HepG2 (cell line): ENCODE measurements at regions not wholly inside any gene's neighbourhood (a gene's known extent, or its start where the extent isn't known, plus 50 kb on each side); places are given as distances from the start of the nearest gene placed in this dataset.

Experiments used
- BHLHE40 ChIP-seq: IDR thresholded peaks from 2 replicates; pipeline ENCODE4 v1.6.1; 2011; ENCODE audit warnings: low read length, improper control_type of control experiment
- EZH2 ChIP-seq: conservative IDR thresholded peaks from 2 replicates; pipeline ENCODE4 v1.6.1; 2012; ENCODE audit warnings: mild to moderate bottlenecking, low read depth, low read length, moderate library complexity
- JUN ChIP-seq: sonication (generic); formaldehyde crosslinking; IDR thresholded peaks from 2 replicates; pipeline ENCODE4 v1.4.0; 2020; ENCODE audit warnings: mild to moderate bottlenecking, missing genetic modification reagents
- MTA1 ChIP-seq: sonication (generic); formaldehyde crosslinking; IDR thresholded peaks from 2 replicates; pipeline ENCODE4 v1.4.0; 2020; ENCODE audit warnings: missing genetic modification reagents, mild to moderate bottlenecking, borderline replicate concordance
- NFE2L2 ChIP-seq: fragments of 150-350 bp; IDR thresholded peaks from 2 replicates; pipeline ENCODE4 v1.6.1; 2014; ENCODE audit warnings: low read length
- PAX8 ChIP-seq: sonication (generic); formaldehyde crosslinking; IDR thresholded peaks from 2 replicates; pipeline ENCODE4 v1.8.0; 2022; ENCODE audit warnings: mild to moderate bottlenecking, missing genetic modification reagents, borderline replicate concordance
- POLR2AphosphoS5 ChIP-seq: IDR thresholded peaks from 2 replicates; pipeline ENCODE4 v1.6.1; 2012; ENCODE audit warnings: low read depth, low read length
- POLR2G ChIP-seq: fragments of 200-400 bp; formaldehyde crosslinking; IDR thresholded peaks from 2 replicates; pipeline ENCODE4 v1.6.1; 2018; ENCODE audit warnings: mild to moderate bottlenecking, low read depth, low read length, moderate library complexity
- U2AF2 ChIP-seq: fragments of 200-400 bp; formaldehyde crosslinking; IDR thresholded peaks from 2 replicates; pipeline ENCODE4 v1.6.1; 2017; ENCODE audit warnings: low read depth, mild to moderate bottlenecking, low read length
- ZNF317 ChIP-seq: sonication (generic); formaldehyde crosslinking; IDR thresholded peaks from 2 replicates; pipeline ENCODE4 v1.5.0; 2020; ENCODE audit warnings: mild to moderate bottlenecking, missing genetic modification reagents
- ZNF331 ChIP-seq: sonication (generic); formaldehyde crosslinking; IDR thresholded peaks from 2 replicates; pipeline ENCODE4 v1.4.0; 2020; ENCODE audit warnings: missing genetic modification reagents
- ZNF788 ChIP-seq: sonication (generic); formaldehyde crosslinking; IDR thresholded peaks from 2 replicates; pipeline ENCODE4 v1.5.0; 2020; ENCODE audit warnings: mild to moderate bottlenecking, missing genetic modification reagents, borderline replicate concordance
- TF ChIP-seq, protein P1 (sequence below): sonication (generic); formaldehyde crosslinking; IDR thresholded peaks from 2 replicates; pipeline ENCODE4 v1.4.0; 2020; ENCODE audit warnings: missing genetic modification reagents, mild to moderate bottlenecking, borderline replicate concordance
- TF ChIP-seq, protein P2 (sequence below): sonication (generic); formaldehyde crosslinking; IDR thresholded peaks from 2 replicates; pipeline ENCODE4 v1.8.1; 2022; ENCODE audit warnings: mild to moderate bottlenecking, missing genetic modification reagents

DNA sequence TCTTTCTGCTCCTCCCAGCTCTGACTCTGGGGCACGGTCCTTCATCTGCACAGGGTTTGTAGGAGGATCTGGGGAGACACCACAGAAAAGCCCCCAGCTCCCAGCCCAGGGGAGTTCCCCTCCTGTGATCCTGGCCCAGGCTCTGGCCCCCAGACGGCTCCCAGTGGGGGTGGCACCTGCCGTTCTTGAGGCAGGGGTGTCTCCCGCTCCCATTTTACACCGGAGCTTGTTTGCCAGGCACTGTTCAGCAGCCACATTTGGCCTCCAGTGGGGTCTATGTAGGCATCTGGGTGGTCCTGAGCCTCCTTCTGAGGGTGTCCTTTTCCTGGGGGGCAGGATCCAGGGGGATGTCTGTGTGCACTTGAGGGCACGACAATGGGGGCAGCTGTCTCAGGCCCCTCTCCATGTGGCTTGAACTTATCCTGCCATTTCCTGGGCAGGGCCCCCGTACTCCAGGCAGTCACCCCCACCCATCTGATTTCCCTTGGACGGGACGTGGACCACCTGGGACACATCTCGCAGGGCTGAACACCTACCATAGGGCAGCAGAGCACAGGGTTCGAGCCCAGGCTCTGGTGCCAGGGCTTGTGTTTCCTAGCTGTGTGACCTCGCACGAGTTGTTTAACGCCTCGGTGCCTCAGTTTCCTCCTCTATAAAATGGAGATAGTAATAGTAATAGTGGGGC, 275.0 kb upstream of the MVB12B start:
- no peak for TF ChIP-seq NFE2L2
- TF ChIP-seq JUN = no peak
- no peak for TF ChIP-seq U2AF2
- TF ChIP-seq EZH2 = no peak
- no peak for TF ChIP-seq PAX8 (CRISPR knock-in tag)
- no peak for TF ChIP-seq ZNF317
- TF ChIP-seq, protein P1, sequence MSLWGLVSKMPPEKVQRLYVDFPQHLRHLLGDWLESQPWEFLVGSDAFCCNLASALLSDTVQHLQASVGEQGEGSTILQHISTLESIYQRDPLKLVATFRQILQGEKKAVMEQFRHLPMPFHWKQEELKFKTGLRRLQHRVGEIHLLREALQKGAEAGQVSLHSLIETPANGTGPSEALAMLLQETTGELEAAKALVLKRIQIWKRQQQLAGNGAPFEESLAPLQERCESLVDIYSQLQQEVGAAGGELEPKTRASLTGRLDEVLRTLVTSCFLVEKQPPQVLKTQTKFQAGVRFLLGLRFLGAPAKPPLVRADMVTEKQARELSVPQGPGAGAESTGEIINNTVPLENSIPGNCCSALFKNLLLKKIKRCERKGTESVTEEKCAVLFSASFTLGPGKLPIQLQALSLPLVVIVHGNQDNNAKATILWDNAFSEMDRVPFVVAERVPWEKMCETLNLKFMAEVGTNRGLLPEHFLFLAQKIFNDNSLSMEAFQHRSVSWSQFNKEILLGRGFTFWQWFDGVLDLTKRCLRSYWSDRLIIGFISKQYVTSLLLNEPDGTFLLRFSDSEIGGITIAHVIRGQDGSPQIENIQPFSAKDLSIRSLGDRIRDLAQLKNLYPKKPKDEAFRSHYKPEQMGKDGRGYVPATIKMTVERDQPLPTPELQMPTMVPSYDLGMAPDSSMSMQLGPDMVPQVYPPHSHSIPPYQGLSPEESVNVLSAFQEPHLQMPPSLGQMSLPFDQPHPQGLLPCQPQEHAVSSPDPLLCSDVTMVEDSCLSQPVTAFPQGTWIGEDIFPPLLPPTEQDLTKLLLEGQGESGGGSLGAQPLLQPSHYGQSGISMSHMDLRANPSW = no peak
- TF ChIP-seq ZNF331 = no peak
- TF ChIP-seq POLR2AphosphoS5 = no peak
- TF ChIP-seq ZNF788 (CRISPR knock-in tag) = no peak
- TF ChIP-seq, protein P2, sequence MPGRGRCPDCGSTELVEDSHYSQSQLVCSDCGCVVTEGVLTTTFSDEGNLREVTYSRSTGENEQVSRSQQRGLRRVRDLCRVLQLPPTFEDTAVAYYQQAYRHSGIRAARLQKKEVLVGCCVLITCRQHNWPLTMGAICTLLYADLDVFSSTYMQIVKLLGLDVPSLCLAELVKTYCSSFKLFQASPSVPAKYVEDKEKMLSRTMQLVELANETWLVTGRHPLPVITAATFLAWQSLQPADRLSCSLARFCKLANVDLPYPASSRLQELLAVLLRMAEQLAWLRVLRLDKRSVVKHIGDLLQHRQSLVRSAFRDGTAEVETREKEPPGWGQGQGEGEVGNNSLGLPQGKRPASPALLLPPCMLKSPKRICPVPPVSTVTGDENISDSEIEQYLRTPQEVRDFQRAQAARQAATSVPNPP (CRISPR knock-in tag) = no peak
- TF ChIP-seq MTA1 = no peak
- TF ChIP-seq BHLHE40 = no peak
- TF ChIP-seq POLR2G = no peak
